GM18517 (cell line): ENCODE measurements at regions not wholly inside any gene's neighbourhood (a gene's known extent, or its start where the extent isn't known, plus 50 kb on each side); places are given as distances from the start of the nearest gene placed in this dataset.

Experiments
- ATAC-seq: cut with Tn5 transposase; IDR thresholded peaks from one replicate; pipeline ENCODE4 v1.9.1; 2021; ENCODE audit warnings: mild to moderate bottlenecking, moderate library complexity; ENCODE audit not compliant: unreplicated experiment

GRCh38 chr2:104432991-104433390, 420.9 kb upstream of the POU3F3 start:
- no peak for ATAC-seq

- no peak for ATAC-seq
Measured at GRCh38 chr2:104433657-104434056, 420.3 kb upstream of the POU3F3 start.

GRCh38 chr2:104434318-104434792, 419.6 kb upstream of the POU3F3 start:
- peak; percentile 75 for ATAC-seq

- no peak for ATAC-seq
Measured at GRCh38 chr2:104434966-104435365, 418.9 kb upstream of the POU3F3 start.

GRCh38 chr2:104438481-104438880, 415.4 kb upstream of the POU3F3 start:
- ATAC-seq, result no peak

GRCh38 chr2:104443145-104443544, 410.8 kb upstream of the POU3F3 start:
- no peak for ATAC-seq

GRCh38 chr2:104444392-104444791, 409.5 kb upstream of the POU3F3 start:
- ATAC-seq, result no peak

- ATAC-seq, result no peak
Measured at GRCh38 chr2:104444889-104445288, 409.0 kb upstream of the POU3F3 start.

- no peak for ATAC-seq
Measured at GRCh38 chr2:104447831-104448434, 406.0 kb upstream of the POU3F3 start.

- no peak for ATAC-seq
Measured at GRCh38 chr2:104448661-104449440, 405.1 kb upstream of the POU3F3 start.

GRCh38 chr2:104452558-104452957, 401.4 kb upstream of the POU3F3 start:
- no peak for ATAC-seq

GRCh38 chr2:104462731-104463130, 391.2 kb upstream of the POU3F3 start:
- ATAC-seq, result no peak

GRCh38 chr2:104465981-104466380, 387.9 kb upstream of the POU3F3 start:
- ATAC-seq, result no peak

- no peak for ATAC-seq
Measured at GRCh38 chr2:104468846-104469245, 385.1 kb upstream of the POU3F3 start.

GRCh38 chr2:104472076-104472475, 381.8 kb upstream of the POU3F3 start:
- no peak for ATAC-seq

GRCh38 chr2:104473546-104473945, 380.4 kb upstream of the POU3F3 start:
- ATAC-seq, result no peak

- ATAC-seq, result no peak
Measured at GRCh38 chr2:104474716-104475115, 379.2 kb upstream of the POU3F3 start.

GRCh38 chr2:104476075-104476474, 377.8 kb upstream of the POU3F3 start:
- ATAC-seq, result no peak

GRCh38 chr2:104476563-104476988, 377.3 kb upstream of the POU3F3 start:
- no peak for ATAC-seq

GRCh38 chr2:104481341-104481740, 372.6 kb upstream of the POU3F3 start:
- ATAC-seq, result no peak

GRCh38 chr2:104487366-104487765, 366.5 kb upstream of the POU3F3 start:
- ATAC-seq, result no peak

- ATAC-seq, result no peak
Measured at GRCh38 chr2:104493698-104494097, 360.2 kb upstream of the POU3F3 start.
